Fibroblast of pulmonary artery (primary cell): ENCODE measurements at regions not wholly inside any gene's neighbourhood (a gene's known extent, or its start where the extent isn't known, plus 50 kb on each side); places are given as distances from the start of the nearest gene placed in this dataset.
"Not testable (repeated sequence)": the region's sequence is repeated elsewhere in the genome, so short reads cannot be mapped to it uniquely, and the experiment has no call there.

Experiments used
- DNase-seq: peaks from one replicate; pipeline ENCODE4 v3.0.0-alpha.2; 2010; ENCODE audit warnings: low read depth
- H3K4me3 ChIP-seq: replicated peaks from 2 replicates; pipeline ENCODE4 v1.5.1; 2011; ENCODE audit warnings: low read depth, mild to moderate bottlenecking, control low read depth, low read length, moderate library complexity
- TF ChIP-seq, protein P1 (sequence below): IDR thresholded peaks from 2 replicates; pipeline ENCODE4 v1.5.1; 2011; ENCODE audit warnings: mild to moderate bottlenecking, control low read depth, low read length, inconsistent platforms; ENCODE audit errors: missing control alignments

DNA sequence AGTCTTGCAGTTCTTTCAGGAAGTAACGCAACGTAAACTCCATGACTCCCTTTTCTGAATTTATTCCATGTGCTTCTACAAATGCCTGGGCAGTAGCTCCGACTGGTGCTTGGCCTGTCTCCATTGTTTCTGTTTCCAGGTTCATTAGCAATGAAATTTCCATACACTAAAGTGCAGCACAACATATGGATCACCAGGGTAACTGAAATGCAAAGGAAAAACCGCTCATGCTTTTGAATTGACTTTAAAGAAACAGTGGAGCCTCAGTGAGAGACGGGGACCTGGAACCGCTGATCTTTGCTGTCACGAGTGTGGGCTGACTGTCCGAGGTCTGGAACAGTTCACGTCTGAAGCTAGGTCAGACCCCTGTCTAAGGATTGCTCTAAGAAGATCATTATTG is 126.5 kb upstream of the IGFBP3 start:
- DNase-seq, result no peak
- TF ChIP-seq, protein P1, sequence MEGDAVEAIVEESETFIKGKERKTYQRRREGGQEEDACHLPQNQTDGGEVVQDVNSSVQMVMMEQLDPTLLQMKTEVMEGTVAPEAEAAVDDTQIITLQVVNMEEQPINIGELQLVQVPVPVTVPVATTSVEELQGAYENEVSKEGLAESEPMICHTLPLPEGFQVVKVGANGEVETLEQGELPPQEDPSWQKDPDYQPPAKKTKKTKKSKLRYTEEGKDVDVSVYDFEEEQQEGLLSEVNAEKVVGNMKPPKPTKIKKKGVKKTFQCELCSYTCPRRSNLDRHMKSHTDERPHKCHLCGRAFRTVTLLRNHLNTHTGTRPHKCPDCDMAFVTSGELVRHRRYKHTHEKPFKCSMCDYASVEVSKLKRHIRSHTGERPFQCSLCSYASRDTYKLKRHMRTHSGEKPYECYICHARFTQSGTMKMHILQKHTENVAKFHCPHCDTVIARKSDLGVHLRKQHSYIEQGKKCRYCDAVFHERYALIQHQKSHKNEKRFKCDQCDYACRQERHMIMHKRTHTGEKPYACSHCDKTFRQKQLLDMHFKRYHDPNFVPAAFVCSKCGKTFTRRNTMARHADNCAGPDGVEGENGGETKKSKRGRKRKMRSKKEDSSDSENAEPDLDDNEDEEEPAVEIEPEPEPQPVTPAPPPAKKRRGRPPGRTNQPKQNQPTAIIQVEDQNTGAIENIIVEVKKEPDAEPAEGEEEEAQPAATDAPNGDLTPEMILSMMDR, result no peak
- no peak overlapping the region for H3K4me3 ChIP-seq

DNA sequence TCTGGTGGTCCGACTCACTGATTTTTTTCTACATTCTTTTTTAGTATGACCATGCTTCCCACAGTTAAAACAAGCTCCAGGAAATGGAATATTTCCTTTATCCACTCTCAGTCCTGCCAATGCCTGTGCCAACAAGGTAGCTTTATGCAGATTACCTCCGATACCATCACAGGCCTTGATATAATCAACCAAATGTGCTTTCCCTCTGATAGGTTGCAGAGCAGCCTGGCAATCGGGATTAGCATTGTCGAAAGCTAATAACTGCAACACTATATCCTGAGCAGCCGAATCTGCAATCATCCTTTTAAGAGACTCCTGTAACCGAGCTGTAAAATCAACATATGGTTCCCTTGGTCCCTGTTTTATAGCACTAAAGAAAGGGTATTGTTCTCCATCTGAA is 122.3 kb upstream of the IGFBP3 start:
- DNase-seq, H3K4me3 ChIP-seq: not testable (repeated sequence)

DNA sequence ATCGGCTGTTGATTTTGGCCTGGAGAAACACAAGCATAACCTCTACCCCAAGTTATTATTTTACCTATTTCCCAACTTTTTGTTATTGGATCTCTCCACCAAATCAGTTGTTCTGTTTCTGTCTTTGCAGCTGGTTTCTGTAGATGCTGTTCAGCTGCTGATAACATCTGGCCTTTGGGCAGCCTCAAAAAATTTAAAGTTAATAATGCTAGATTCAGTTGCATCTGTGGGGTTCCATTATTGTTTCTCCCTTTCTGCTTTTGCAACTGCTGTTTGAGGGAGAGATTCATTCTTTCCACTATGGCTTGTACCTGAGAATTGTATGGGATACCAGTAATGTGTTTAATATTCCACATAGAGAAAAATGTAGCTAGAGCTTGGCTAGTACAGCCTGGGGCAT is 118.7 kb upstream of the IGFBP3 start:
- not testable (repeated sequence) for H3K4me3 ChIP-seq, DNase-seq

DNA sequence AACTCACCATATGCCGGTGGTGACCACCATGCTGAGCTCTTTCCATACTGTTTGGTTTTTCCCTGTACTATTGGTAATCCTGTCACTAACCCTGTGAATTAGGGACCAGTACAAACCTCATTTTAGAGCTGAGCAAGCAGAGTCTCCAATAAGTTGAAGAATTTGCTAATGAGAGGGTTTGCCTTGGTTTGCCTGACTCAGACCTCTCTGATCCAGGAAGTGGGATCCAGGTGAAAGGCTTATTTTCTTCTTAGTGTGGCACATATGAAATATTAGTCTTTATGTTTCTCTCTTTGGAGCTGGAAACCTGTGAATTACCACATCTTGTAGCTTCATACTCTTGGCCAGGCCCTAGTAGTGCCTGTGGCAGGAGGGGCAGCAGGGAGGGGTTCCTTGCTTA is 114.1 kb upstream of the IGFBP3 start:
- H3K4me3 ChIP-seq, result no peak overlapping the region
- DNase-seq, result no peak
- TF ChIP-seq, protein P1, result no peak

DNA sequence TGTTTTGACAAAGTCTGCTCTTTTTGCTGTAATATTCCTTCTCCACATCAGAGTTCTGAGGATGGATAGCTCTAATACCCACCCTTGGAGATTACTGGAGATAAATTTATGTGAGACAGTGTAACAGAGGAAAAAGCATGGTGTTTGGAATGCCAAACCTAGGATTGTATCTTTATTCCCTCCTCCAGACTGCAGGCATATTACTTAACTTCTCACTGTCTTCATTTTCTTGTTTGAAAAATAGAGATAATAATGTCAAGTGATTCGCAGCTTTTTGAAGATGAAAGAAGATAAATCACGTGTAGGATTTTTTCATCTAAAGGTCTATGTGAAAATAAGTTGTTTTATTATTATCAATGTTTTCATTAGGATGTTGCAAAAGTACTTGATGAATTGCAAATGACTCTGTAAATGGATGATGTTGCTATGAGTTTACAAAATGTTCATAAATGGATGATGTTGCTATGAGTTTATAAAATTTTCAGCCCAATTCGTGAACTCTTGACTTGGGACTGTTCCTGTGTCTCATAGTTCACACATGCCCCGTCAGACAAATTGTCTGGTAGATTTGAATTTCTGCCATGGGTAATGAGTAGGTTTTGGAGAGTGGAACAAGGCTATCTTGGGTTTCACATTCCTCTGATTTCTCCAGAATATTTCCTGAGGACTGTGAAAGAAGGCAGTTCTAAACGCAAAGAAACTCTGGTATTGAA is 113.1 kb upstream of the IGFBP3 start:
- no peak overlapping the region for H3K4me3 ChIP-seq
- TF ChIP-seq, protein P1, result no peak
- DNase-seq, result peak; percentile 45

DNA sequence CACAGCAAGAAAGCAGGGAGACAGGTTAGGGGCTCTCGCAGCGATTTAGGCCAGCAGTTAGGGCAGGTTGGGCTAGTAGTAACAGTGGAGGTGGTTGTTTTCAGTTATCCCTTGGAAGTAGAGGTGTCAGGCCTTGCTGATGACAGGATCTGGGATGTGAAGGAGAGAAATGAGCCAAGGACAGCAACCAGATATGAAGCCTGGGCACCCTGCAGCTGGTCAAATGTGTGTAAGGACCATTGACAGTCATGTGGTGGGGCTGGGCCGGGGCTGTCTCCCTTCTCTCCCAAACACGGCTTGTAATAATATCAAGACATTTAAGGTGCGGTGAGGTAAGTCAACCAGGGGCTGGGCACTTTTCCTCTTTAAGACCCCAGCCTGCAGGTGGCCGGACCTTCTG is 112.5 kb upstream of the IGFBP3 start:
- TF ChIP-seq, protein P1, result no peak

DNA sequence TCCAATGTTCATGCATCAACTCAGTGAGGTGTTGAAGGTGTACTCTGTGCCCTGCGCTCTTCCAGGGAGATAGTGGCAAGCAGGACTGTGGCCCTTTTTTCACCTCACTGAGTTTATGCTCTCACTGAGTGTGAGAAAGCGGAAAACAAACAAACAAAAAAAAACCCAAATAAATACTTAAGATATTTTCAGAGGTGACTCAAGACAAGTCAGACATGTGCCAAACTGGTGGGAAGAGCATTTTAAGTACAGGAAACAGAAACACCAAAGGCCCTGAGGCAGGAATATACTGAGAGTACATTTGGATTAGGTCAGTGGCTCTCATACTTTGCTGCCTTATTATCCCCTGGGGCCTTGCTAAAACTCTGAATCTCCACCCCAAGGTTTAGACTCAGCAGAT is 111.9 kb upstream of the IGFBP3 start:
- H3K4me3 ChIP-seq, result no peak overlapping the region
- TF ChIP-seq, protein P1, result no peak
- DNase-seq, result no peak

More for the DNA sequence above, 112.5 kb upstream of the IGFBP3 start:
- no peak overlapping the region for H3K4me3 ChIP-seq
- no peak for DNase-seq

DNA sequence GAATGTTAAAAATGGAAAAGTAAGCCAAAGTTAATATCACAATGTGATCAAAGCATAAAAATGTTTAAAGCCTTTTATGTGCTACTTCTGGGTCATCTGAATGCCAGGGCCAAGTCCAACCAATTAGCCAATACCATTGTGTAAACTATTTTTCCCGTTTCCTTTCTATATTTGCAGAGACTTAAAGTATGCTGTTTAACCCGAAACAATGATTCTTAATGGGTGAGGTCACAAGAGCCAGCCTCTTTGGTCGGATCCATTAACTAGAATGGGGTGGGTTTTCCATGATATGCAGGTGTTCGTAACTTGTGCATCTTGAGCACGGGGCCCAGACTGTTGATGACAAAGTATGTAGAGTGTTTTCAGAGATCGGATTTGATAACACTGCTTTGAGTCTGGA is 111.3 kb upstream of the IGFBP3 start:
- no peak overlapping the region for H3K4me3 ChIP-seq
- DNase-seq, result no peak
- TF ChIP-seq, protein P1, result no peak
